ENCODE measurements at regions not wholly inside any gene's neighbourhood (a gene's known extent, or its start where the extent isn't known, plus 50 kb on each side); places are given as distances from the start of the nearest gene placed in this dataset.

DNA sequence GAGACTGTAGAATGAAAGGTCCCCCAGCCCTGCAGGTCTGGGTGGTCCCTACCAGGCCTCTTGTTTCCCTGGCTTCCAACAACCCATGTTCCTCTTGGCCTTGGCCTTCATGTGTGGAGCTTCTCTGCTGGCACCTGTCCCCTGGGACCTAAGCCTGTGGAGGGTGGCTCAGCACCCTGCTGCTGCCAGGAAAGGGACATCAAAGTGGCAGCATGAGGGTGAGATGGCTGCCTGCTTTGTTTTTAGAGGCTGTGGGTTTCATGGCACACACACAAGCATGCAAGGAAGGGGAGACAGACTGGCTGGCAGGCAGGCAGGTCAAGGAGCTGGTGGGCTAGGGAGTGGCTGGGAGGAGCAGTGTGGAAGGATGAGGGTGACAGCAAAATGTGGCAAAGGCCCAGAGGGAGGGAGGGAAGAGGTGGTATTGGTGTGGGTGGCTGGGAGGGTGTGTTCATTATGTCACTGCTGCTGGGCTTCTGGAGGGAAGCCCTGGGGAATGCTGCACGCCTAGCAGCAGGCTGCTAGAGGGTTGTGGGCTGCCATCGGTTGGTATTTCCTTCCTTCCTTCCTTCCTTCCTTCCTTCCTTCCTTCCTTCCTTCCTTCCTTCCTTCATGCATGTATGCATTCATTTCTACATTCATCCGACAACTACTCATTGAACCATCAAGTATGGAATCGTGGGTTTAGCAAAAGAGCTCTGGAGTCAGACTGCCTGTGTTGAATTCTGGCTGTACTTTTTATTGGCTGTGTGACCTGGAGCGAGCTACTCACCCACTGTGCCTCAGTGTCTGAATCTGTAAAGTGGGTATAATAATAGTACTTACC is 128.7 kb upstream of the PJA1 start:
- Histone ChIP-seq H3K36me3 (ENCODE audit: low read depth, missing control alignments) (no peaks in the 10 kb centered on the region), H3K9me3 (no peaks in the 10 kb centered on the region), H3K27me3 (no peaks in the 10 kb centered on the region), H3K4me3 (no peak overlapping the region), H3K4me1 (no peaks in the 10 kb centered on the region), H3K27ac (no peak overlapping the region)
- 80 to 89% methylated on average over 1 to 4 of the region's 5 CpGs for WGBS, 2 donors
- intact Hi-C loops (cut with DNase I; ENCODE audit: low total_unique reads) = no loop called here
- no peak for TF ChIP-seq POLR2A (IDR thresholded peaks at IDR 0.05)
- TF ChIP-seq, protein P1, sequence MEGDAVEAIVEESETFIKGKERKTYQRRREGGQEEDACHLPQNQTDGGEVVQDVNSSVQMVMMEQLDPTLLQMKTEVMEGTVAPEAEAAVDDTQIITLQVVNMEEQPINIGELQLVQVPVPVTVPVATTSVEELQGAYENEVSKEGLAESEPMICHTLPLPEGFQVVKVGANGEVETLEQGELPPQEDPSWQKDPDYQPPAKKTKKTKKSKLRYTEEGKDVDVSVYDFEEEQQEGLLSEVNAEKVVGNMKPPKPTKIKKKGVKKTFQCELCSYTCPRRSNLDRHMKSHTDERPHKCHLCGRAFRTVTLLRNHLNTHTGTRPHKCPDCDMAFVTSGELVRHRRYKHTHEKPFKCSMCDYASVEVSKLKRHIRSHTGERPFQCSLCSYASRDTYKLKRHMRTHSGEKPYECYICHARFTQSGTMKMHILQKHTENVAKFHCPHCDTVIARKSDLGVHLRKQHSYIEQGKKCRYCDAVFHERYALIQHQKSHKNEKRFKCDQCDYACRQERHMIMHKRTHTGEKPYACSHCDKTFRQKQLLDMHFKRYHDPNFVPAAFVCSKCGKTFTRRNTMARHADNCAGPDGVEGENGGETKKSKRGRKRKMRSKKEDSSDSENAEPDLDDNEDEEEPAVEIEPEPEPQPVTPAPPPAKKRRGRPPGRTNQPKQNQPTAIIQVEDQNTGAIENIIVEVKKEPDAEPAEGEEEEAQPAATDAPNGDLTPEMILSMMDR (IDR thresholded peaks at IDR 0.05) = no peak
- DNase-seq = no peak

GRCh38 chrX:69291116-69291515 is 125.9 kb upstream of the PJA1 start:
- Histone ChIP-seq H3K4me3 (no peak overlapping the region), H3K9me3 (no peaks in the 10 kb centered on the region), H3K27me3 (no peaks in the 10 kb centered on the region), H3K36me3 (ENCODE audit: low read depth, missing control alignments) (no peaks in the 10 kb centered on the region), H3K27ac (no peak overlapping the region), H3K4me1 (no peaks in the 10 kb centered on the region)
- intact Hi-C loops (cut with DNase I; ENCODE audit: low total_unique reads) = no loop called here
- 38 to 70% methylated on average over 4 of the region's 4 CpGs for WGBS, 2 donors
- TF ChIP-seq POLR2A (IDR thresholded peaks at IDR 0.05) = no peak
- TF ChIP-seq, protein P1 (IDR thresholded peaks at IDR 0.05) = no peak
- DNase-seq = no peak

DNA sequence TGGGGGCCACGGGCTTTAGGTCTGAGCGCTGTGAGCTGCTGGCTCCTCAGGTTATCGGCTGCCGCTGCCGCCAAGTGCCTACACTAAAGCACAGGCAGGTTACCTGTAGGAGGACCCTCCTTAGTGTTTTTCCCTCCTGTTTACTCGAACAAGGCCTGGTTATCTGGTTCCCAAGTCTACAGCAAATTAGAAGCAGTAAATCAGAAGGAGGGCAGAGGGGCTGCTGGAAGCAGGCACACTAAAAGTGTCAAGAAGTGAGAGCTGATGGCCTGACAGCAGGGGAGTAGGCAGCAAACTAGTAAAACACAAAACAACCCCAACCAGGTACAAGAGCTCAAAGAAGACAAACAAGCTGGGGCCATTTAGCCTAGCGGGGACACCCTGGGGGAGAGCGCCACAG is 125.0 kb upstream of the PJA1 start:
- H3K36me3 ChIP-seq (ENCODE audit: low read depth, missing control alignments) = no peaks in the 10 kb centered on the region
- intact Hi-C loops (cut with DNase I; ENCODE audit: low total_unique reads) = no loop called here
- no peaks in the 10 kb centered on the region for H3K27me3 ChIP-seq
- WGBS, 2 donors = 77 to 86% methylated on average over 7 to 8 of the region's 8 CpGs
- H3K4me1 ChIP-seq = no peaks in the 10 kb centered on the region
- DNase-seq = no peak
- H3K27ac ChIP-seq = no peak overlapping the region
- H3K9me3 ChIP-seq = no peaks in the 10 kb centered on the region
- TF ChIP-seq, protein P1 (IDR thresholded peaks at IDR 0.05) = no peak
- no peak for TF ChIP-seq POLR2A (IDR thresholded peaks at IDR 0.05)
- no peak overlapping the region for H3K4me3 ChIP-seq

- TF ChIP-seq, protein P1 (IDR thresholded peaks at IDR 0.05) = no peak
- TF ChIP-seq POLR2A (IDR thresholded peaks at IDR 0.05) = no peak
- intact Hi-C loops (cut with DNase I; ENCODE audit: low total_unique reads) = loop anchor here (5.0 kb wide), 1 partner anchor 467 kb away; no protein-coding TSS in a partner anchor
- no peaks in the 10 kb centered on the region for H3K4me1 ChIP-seq
- DNase-seq = no peak
- H3K9me3 ChIP-seq = no peaks in the 10 kb centered on the region
- no peaks in the 10 kb centered on the region for H3K36me3 ChIP-seq (ENCODE audit: low read depth, missing control alignments)
- H3K27ac ChIP-seq = no peak overlapping the region
- H3K4me3 ChIP-seq = no peak overlapping the region
- WGBS, 2 donors = 89% methylated on average over 1 of the region's 1 CpG; no CpG with 5 or more reads in 1 of the 2 donors
- no peaks in the 10 kb centered on the region for H3K27me3 ChIP-seq
Observed at GRCh38 chrX:69289793-69290123, 124.5 kb upstream of the PJA1 start.

Measured in testis (tissue), 2 donors.